H1 (cell line): ENCODE measurements at regions not wholly inside any gene's neighbourhood (a gene's known extent, or its start where the extent isn't known, plus 50 kb on each side); places are given as distances from the start of the nearest gene placed in this dataset.

Source experiments
- CREB1 ChIP-seq: IDR thresholded peaks from 2 replicates; pipeline ENCODE4 v1.6.1; 2012; ENCODE audit warnings: inconsistent platforms
- JUN ChIP-seq: IDR thresholded peaks from 2 replicates; pipeline ENCODE4 v1.6.1; 2011; ENCODE audit warnings: low read depth, mild to moderate bottlenecking, improper control_type of control experiment, low read length
- MAFK ChIP-seq: IDR thresholded peaks from 2 replicates; pipeline ENCODE4 v1.6.1; 2012; ENCODE audit warnings: low read depth, mild to moderate bottlenecking, improper control_type of control experiment, low read length
- POLR2A ChIP-seq, 2 experiments: IDR thresholded peaks; 1 replicate in 1 of 2; 2 replicates in 1 of 2; pipeline ENCODE4 v1.6.1; 2011; ENCODE audit warnings: low read depth in 2 of 2, low read length in 2 of 2, mild to moderate bottlenecking in 2 of 2; ENCODE audit errors: control extremely low read depth in 1 of 2
- RFX5 ChIP-seq: IDR thresholded peaks from 2 replicates; pipeline ENCODE4 v1.6.1; 2011; ENCODE audit warnings: low read depth, low read length, improper control_type of control experiment, borderline replicate concordance
- SP1 ChIP-seq: IDR thresholded peaks from 2 replicates; pipeline ENCODE4 v1.6.1; 2011; ENCODE audit warnings: low read depth, low read length
- TF ChIP-seq, protein P1 (sequence below), 3 experiments: IDR thresholded peaks; 1 replicate in 2 of 3; 2 replicates in 1 of 3; pipeline versions ENCODE4 v1.5.1 to v1.6.1; 2011; ENCODE audit warnings: low read length in 3 of 3, mild to moderate bottlenecking in 3 of 3, inconsistent platforms in 2 of 3, low read depth in 1 of 3, moderate library complexity in 1 of 3; ENCODE audit not compliant: insufficient read depth in 1 of 3; ENCODE audit errors: control extremely low read depth in 1 of 3
- TF ChIP-seq, protein P2 (sequence below): IDR thresholded peaks from 2 replicates; pipeline ENCODE4 v1.6.1; 2011; ENCODE audit warnings: low read depth, mild to moderate bottlenecking, low read length; ENCODE audit not compliant: insufficient read depth

DNA sequence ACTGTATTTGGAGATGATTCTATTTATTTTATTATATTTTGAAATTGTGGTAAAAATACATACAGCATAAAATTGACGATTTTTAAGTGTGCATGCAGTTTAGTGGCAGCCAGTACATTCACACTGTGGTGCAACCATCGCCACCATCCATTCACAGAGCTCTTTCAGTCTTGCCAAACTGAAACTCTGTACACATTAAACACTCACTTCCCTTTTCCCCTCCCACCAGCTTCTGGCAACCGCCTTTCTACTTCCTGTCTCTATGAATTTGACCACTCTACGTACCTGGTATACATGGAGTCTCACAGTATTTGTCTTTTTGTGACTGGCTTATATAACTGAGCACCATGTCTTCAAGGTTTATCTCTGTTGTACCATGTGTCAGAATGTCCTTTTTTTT is 303.3 kb upstream of the ATP10A start:
- TF ChIP-seq POLR2A (IDR thresholded peaks at IDR 0.05; ENCODE audit: control extremely low read depth in 1 of 2, low read depth in 2 of 2, low read length in 2 of 2): no peak
- no peak for TF ChIP-seq MAFK
- TF ChIP-seq, protein P1, sequence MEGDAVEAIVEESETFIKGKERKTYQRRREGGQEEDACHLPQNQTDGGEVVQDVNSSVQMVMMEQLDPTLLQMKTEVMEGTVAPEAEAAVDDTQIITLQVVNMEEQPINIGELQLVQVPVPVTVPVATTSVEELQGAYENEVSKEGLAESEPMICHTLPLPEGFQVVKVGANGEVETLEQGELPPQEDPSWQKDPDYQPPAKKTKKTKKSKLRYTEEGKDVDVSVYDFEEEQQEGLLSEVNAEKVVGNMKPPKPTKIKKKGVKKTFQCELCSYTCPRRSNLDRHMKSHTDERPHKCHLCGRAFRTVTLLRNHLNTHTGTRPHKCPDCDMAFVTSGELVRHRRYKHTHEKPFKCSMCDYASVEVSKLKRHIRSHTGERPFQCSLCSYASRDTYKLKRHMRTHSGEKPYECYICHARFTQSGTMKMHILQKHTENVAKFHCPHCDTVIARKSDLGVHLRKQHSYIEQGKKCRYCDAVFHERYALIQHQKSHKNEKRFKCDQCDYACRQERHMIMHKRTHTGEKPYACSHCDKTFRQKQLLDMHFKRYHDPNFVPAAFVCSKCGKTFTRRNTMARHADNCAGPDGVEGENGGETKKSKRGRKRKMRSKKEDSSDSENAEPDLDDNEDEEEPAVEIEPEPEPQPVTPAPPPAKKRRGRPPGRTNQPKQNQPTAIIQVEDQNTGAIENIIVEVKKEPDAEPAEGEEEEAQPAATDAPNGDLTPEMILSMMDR (IDR thresholded peaks at IDR 0.05; ENCODE audit: control extremely low read depth in 1 of 3, insufficient read depth in 1 of 3, low read depth in 1 of 3, low read length in 3 of 3): no peak
- TF ChIP-seq CREB1: no peak
- no peak for TF ChIP-seq SP1
- no peak for TF ChIP-seq RFX5
- no peak for TF ChIP-seq JUN
- TF ChIP-seq, protein P2, sequence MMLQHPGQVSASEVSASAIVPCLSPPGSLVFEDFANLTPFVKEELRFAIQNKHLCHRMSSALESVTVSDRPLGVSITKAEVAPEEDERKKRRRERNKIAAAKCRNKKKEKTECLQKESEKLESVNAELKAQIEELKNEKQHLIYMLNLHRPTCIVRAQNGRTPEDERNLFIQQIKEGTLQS: no peak
